Neuronal stem cell (in vitro differentiated cells): ENCODE measurements at regions not wholly inside any gene's neighbourhood (a gene's known extent, or its start where the extent isn't known, plus 50 kb on each side); places are given as distances from the start of the nearest gene placed in this dataset.

Experiments used
- DNase-seq: peaks from one replicate; pipeline ENCODE4 v3.0.0-alpha.2; 2013; ENCODE audit warnings: low spot score
- H2AFZ ChIP-seq: one replicate; pipeline ENCODE4 v1.6.1; 2013; ENCODE audit warnings: mild to moderate bottlenecking, low read length, inconsistent platforms
- H2AK5ac ChIP-seq: 2 replicates; pipeline ENCODE4 v1.6.1; 2013; ENCODE audit warnings: low read depth, mild to moderate bottlenecking, inconsistent platforms, low read length, moderate library complexity, mixed read lengths
- H2BK120ac ChIP-seq: 2 replicates; pipeline ENCODE4 v1.6.1; 2013; ENCODE audit warnings: low read depth, mild to moderate bottlenecking, inconsistent platforms, low read length, moderate library complexity, mixed read lengths
- H2BK12ac ChIP-seq: one replicate; pipeline ENCODE4 v1.6.1; 2013; ENCODE audit warnings: low read length, inconsistent platforms
- H2BK15ac ChIP-seq: 2 replicates; pipeline ENCODE4 v1.6.1; 2013; ENCODE audit warnings: mild to moderate bottlenecking, low read length, inconsistent platforms, mixed read lengths
- H2BK5ac ChIP-seq: one replicate; pipeline ENCODE4 v1.6.1; 2013; ENCODE audit warnings: inconsistent platforms, mild to moderate bottlenecking, low read length, moderate library complexity
- H3K14ac ChIP-seq: one replicate; pipeline ENCODE4 v1.6.1; 2013; ENCODE audit warnings: low read length, inconsistent platforms
- H3K18ac ChIP-seq: 2 replicates; pipeline ENCODE4 v1.6.1; 2013; ENCODE audit warnings: low read length, inconsistent platforms
- H3K23ac ChIP-seq: 2 replicates; pipeline ENCODE4 v1.6.1; 2013; ENCODE audit warnings: low read depth, mild to moderate bottlenecking, mixed read lengths, low read length, inconsistent platforms; ENCODE audit not compliant: poor library complexity
- H3K27ac ChIP-seq: replicated peaks from 3 replicates; pipeline ENCODE4 v1.5.1; 2013; ENCODE audit warnings: low read length, inconsistent platforms
- H3K27me3 ChIP-seq, 3 experiments: 2 replicates each; pipeline ENCODE4 v1.6.1; 2013; ENCODE audit warnings: low read length in 3 of 3, mild to moderate bottlenecking in 2 of 3, inconsistent platforms in 1 of 3, low read depth in 1 of 3, mixed read lengths in 1 of 3, moderate library complexity in 1 of 3; ENCODE audit not compliant: control insufficient read depth in 3 of 3, insufficient read depth in 3 of 3
- H3K36me3 ChIP-seq, 2 donors: replicated peaks in 1 of 2; 2 replicates each; pipeline ENCODE4 v1.6.1; 2013; ENCODE audit warnings: low read length in 2 of 2; ENCODE audit not compliant: control insufficient read depth in 2 of 2, insufficient read depth in 2 of 2
- H3K4ac ChIP-seq: 2 replicates; pipeline ENCODE4 v1.6.1; 2013; ENCODE audit warnings: inconsistent platforms, mild to moderate bottlenecking, low read length, moderate library complexity
- H3K4me1 ChIP-seq, 2 donors: 1 replicate in 1 of 2; 2 replicates in 1 of 2; pipeline ENCODE4 v1.6.1; 2013; ENCODE audit warnings: low read length in 2 of 2, low read depth in 1 of 2; ENCODE audit not compliant: control insufficient read depth in 2 of 2, insufficient read depth in 1 of 2
- H3K4me2 ChIP-seq: one replicate; pipeline ENCODE4 v1.6.1; 2013; ENCODE audit warnings: mild to moderate bottlenecking, low read length, inconsistent platforms; ENCODE audit not compliant: insufficient read depth, poor library complexity, severe bottlenecking
- H3K4me3 ChIP-seq, 2 donors: 2 replicates each; pipeline ENCODE4 v1.5.1; 2013; ENCODE audit warnings: low read length in 2 of 2, mild to moderate bottlenecking in 2 of 2, inconsistent platforms in 1 of 2, moderate library complexity in 1 of 2
- H3K79me1 ChIP-seq: one replicate; pipeline ENCODE4 v1.6.1; 2013; ENCODE audit warnings: low read depth, mild to moderate bottlenecking, inconsistent platforms, low read length, moderate library complexity
- H3K9ac ChIP-seq: one replicate; pipeline ENCODE4 v1.6.1; 2013; ENCODE audit warnings: mild to moderate bottlenecking, low read depth, low read length, inconsistent platforms; ENCODE audit not compliant: poor library complexity
- H3K9me3 ChIP-seq, 2 donors: replicated peaks in 1 of 2; 2 replicates each; pipeline versions ENCODE3 to v1.6.1; 2013; ENCODE audit warnings: low read length in 2 of 2, mild to moderate bottlenecking in 2 of 2, inconsistent platforms in 1 of 2, low read depth in 1 of 2, mixed read lengths in 1 of 2, moderate library complexity in 1 of 2; ENCODE audit not compliant: control insufficient read depth in 2 of 2, insufficient read depth in 1 of 2
- H4K8ac ChIP-seq: one replicate; pipeline ENCODE4 v1.6.1; 2013; ENCODE audit warnings: low read depth, mild to moderate bottlenecking, inconsistent platforms, low read length, moderate library complexity
- H4K91ac ChIP-seq: one replicate; pipeline ENCODE4 v1.6.1; 2013; ENCODE audit warnings: low read length, low read depth, mild to moderate bottlenecking, inconsistent platforms; ENCODE audit not compliant: poor library complexity
- WGBS, 2 donors: extraction: QIAGEN DNeasy Blood & Tissue Kit; methylation state at CpG; one replicate each; pipeline ENCODE4 v1.1.7; 2013; ENCODE audit warnings: missing lambda C conversion rate in 2 of 2, mixed read lengths in 1 of 2; ENCODE audit not compliant: insufficient read length in 2 of 2, insufficient replicate concordance in 1 of 2; ENCODE audit errors: extremely low coverage in 2 of 2; 5-methylcytosine and 5-hydroxymethylcytosine counted together

DNA sequence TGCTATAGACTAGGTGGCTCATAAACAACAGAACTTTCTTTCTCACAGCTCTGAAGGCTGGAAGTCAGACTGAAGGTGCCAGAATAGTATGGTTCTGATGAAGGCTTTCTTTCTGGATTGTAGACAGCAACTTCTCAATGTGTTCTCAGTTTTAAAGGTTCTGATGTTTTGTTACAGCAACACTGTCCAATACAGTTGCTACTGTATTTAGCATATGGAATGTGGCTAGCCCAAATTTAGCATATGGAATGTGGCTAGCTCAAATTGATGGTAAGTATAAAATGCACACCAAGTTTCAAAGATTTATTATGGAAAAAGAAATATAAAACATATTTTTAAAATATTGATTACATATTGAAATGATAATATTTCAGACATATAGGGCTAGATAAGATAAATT lies 145.3 kb downstream of the MBL2 start:
- Histone ChIP-seq H3K18ac (no peak overlapping the region), H3K79me1 (no peaks in the 10 kb centered on the region), H3K9ac (no peak overlapping the region), H2AK5ac (no peak overlapping the region), H2AFZ (no peak overlapping the region), H3K4me2 (no peak overlapping the region), H3K27me3 (no peaks in the 10 kb centered on the region), H3K4me3 (no peak overlapping the region), H4K91ac (no peak overlapping the region), H2BK5ac (no peak overlapping the region), H4K8ac (no peak overlapping the region), H2BK12ac (no peak overlapping the region), H3K27ac (no peak overlapping the region), H2BK120ac (no peak overlapping the region), H3K14ac (no peak overlapping the region), H3K4me1 (no peaks in the 10 kb centered on the region), H3K9me3 (no peaks in the 10 kb centered on the region), H3K23ac (no peak overlapping the region), H3K36me3 (no peaks in the 10 kb centered on the region), H3K4ac (no peak overlapping the region), H2BK15ac (no peak overlapping the region)
- DNase-seq: no peak

DNA sequence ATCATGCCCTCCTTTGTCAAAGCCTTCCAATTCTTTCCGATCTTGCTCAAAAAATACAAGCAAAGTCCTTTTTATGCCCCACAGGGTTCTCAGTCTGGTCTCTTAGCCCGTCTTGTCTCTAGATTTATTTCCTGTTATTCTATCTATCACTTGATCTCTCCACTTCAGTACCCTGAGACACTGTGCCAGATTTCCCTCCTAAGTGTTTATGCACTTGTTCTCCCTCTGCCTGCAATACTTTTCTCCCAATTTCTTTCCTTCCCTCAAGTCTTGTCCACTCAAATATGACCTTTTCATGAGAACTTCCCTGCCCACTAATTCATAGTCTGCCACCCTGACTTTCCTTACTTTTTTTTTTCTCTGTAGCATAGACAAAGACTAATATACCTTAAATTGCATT lies 141.4 kb downstream of the MBL2 start:
- H3K79me1 ChIP-seq: no peaks in the 10 kb centered on the region
- no peak overlapping the region for H3K27ac ChIP-seq
- no peak overlapping the region for H4K8ac ChIP-seq
- peaks cover 0 to 5% of the 10 kb centered on the region in 2 donors for H3K4me1 ChIP-seq
- H4K91ac ChIP-seq: no peak overlapping the region
- no peak overlapping the region for H3K4me3 ChIP-seq
- H3K9me3 ChIP-seq: no peaks in the 10 kb centered on the region
- no peak overlapping the region for H2BK15ac ChIP-seq
- H2AK5ac ChIP-seq: no peak overlapping the region
- no peak overlapping the region for H2BK12ac ChIP-seq
- WGBS, 2 donors: no CpG with 5 or more reads among the region's 2 CpGs
- no peak overlapping the region for H3K4ac ChIP-seq
- DNase-seq: no peak
- no peak overlapping the region for H3K14ac ChIP-seq
- H3K27me3 ChIP-seq: no peaks in the 10 kb centered on the region
- H3K36me3 ChIP-seq: no peaks in the 10 kb centered on the region
- H2BK120ac ChIP-seq: no peak overlapping the region
- H3K23ac ChIP-seq: no peak overlapping the region
- H3K9ac ChIP-seq: no peak overlapping the region
- no peak overlapping the region for H3K18ac ChIP-seq
- no peak overlapping the region for H3K4me2 ChIP-seq
- H2AFZ ChIP-seq: no peak overlapping the region
- no peak overlapping the region for H2BK5ac ChIP-seq

DNA sequence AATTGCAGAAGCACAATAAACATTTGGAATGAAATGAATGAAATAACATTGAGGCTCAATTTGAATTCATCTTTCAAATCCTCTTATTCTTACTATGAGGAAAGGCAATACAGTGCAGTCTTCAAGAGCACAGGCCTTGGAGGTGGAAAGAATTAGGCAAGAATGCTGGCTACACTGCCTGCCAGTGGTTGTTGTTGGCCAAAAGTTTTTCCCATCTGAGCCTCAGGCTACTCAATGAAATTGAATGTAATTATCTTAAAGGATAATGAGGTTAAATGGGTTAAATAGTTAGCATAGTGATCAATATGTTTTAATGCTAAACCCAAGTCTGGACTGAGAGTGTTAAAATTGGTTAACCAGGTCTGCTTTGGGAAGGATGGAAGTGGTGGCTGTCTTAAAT lies 140.9 kb downstream of the MBL2 start:
- H3K4ac ChIP-seq: no peak overlapping the region
- no peak overlapping the region for H2BK120ac ChIP-seq
- H3K9ac ChIP-seq: no peak overlapping the region
- H2BK5ac ChIP-seq: no peak overlapping the region
- no peak overlapping the region for H3K27ac ChIP-seq
- H3K4me3 ChIP-seq: no peak overlapping the region
- peaks cover 0 to 5% of the 10 kb centered on the region in 2 donors for H3K4me1 ChIP-seq
- H3K27me3 ChIP-seq: no peaks in the 10 kb centered on the region
- no peak for DNase-seq
- H2AK5ac ChIP-seq: no peak overlapping the region
- H3K4me2 ChIP-seq: no peak overlapping the region
- H3K23ac ChIP-seq: no peak overlapping the region
- no peaks in the 10 kb centered on the region for H3K9me3 ChIP-seq
- no peaks in the 10 kb centered on the region for H3K36me3 ChIP-seq
- H3K79me1 ChIP-seq: no peaks in the 10 kb centered on the region
- no peak overlapping the region for H2BK12ac ChIP-seq
- no peak overlapping the region for H3K18ac ChIP-seq
- no peak overlapping the region for H4K91ac ChIP-seq
- no peak overlapping the region for H2BK15ac ChIP-seq
- H3K14ac ChIP-seq: no peak overlapping the region
- no peak overlapping the region for H2AFZ ChIP-seq
- no peak overlapping the region for H4K8ac ChIP-seq

- Histone ChIP-seq H3K27ac (no peak overlapping the region), H3K18ac (no peak overlapping the region), H2BK5ac (no peak overlapping the region), H2AFZ (peak overlapping the region; percentile 46), H2BK15ac (no peak overlapping the region), H4K8ac (no peak overlapping the region), H3K4me2 (no peak overlapping the region), H3K9me3 (no peaks in the 10 kb centered on the region), H3K4me3 (no peak overlapping the region), H4K91ac (no peak overlapping the region), H2BK120ac (no peak overlapping the region), H2AK5ac (no peak overlapping the region), H3K14ac (no peak overlapping the region), H3K9ac (no peak overlapping the region), H3K36me3 (no peaks in the 10 kb centered on the region), H2BK12ac (no peak overlapping the region), H3K27me3 (no peaks in the 10 kb centered on the region), H3K79me1 (no peaks in the 10 kb centered on the region), H3K23ac (no peak overlapping the region), H3K4ac (no peak overlapping the region), H3K4me1 (peaks cover 0 to 5% of the 10 kb centered on the region in 2 donors)
- DNase-seq: no peak
- WGBS, 2 donors: no CpG with 5 or more reads among the region's 3 CpGs
These were observed 140.0 kb downstream of the MBL2 start for GRCh38 chr10:52632591-52632990.
